IMR-90 (cell line): ENCODE measurements at regions not wholly inside any gene's neighbourhood (a gene's known extent, or its start where the extent isn't known, plus 50 kb on each side); places are given as distances from the start of the nearest gene placed in this dataset.

Experiments
- BHLHE40 ChIP-seq: fragments of 150-350 bp; IDR thresholded peaks from 2 replicates; pipeline ENCODE4 v1.6.1; 2016; ENCODE audit warnings: mild to moderate bottlenecking, low read depth, low read length
- MAFK ChIP-seq: IDR thresholded peaks from 2 replicates; pipeline ENCODE4 v1.6.1; 2012; ENCODE audit warnings: low read depth, low read length, improper control_type of control experiment
- POLR2A ChIP-seq: IDR thresholded peaks from 2 replicates; pipeline ENCODE4 v1.6.1; 2012; ENCODE audit warnings: mild to moderate bottlenecking, low read depth, low read length
- RFX5 ChIP-seq: IDR thresholded peaks from 2 replicates; pipeline ENCODE4 v1.8.0; 2012; ENCODE audit warnings: low read depth, mild to moderate bottlenecking, low read length, moderate library complexity
- SMC3 ChIP-seq: fragments of 150-350 bp; IDR thresholded peaks from 2 replicates; pipeline ENCODE4 v1.6.1; 2016; ENCODE audit warnings: low read depth, mild to moderate bottlenecking, antibody characterized with exemption, low read length, moderate library complexity
- TF ChIP-seq, protein P1 (sequence below): conservative IDR thresholded peaks from 2 replicates; pipeline ENCODE4 v1.5.1; 2012; ENCODE audit warnings: mild to moderate bottlenecking, low read depth, low read length, improper control_type of control experiment
- TF ChIP-seq, protein P2 (sequence below): fragments of 150-350 bp; IDR thresholded peaks from 2 replicates; pipeline ENCODE4 v1.6.1; 2016; ENCODE audit warnings: low read depth, mild to moderate bottlenecking, low read length, moderate library complexity, borderline replicate concordance

DNA sequence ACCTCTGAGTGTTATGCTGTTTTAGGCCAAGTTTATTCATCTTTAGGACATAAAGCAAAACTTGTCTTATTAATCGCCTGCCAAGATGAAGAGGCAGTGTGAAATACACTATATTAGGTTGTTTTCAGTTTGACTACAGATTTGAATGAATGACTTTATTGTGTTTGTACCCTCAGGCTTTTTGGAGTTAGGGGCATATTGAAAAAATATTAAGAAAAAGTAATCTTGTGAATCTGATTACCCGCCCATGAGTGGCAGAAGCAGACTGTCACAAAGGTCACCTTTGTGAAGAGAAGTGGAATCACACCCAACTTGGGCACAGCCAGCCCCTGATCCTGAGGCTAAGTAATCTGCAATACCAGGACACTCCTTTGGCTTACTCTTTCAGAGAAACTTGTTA, 382.5 kb downstream of the NYAP2 start:
- no peak for TF ChIP-seq POLR2A
- TF ChIP-seq, protein P1, sequence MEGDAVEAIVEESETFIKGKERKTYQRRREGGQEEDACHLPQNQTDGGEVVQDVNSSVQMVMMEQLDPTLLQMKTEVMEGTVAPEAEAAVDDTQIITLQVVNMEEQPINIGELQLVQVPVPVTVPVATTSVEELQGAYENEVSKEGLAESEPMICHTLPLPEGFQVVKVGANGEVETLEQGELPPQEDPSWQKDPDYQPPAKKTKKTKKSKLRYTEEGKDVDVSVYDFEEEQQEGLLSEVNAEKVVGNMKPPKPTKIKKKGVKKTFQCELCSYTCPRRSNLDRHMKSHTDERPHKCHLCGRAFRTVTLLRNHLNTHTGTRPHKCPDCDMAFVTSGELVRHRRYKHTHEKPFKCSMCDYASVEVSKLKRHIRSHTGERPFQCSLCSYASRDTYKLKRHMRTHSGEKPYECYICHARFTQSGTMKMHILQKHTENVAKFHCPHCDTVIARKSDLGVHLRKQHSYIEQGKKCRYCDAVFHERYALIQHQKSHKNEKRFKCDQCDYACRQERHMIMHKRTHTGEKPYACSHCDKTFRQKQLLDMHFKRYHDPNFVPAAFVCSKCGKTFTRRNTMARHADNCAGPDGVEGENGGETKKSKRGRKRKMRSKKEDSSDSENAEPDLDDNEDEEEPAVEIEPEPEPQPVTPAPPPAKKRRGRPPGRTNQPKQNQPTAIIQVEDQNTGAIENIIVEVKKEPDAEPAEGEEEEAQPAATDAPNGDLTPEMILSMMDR: no peak
- TF ChIP-seq RFX5: no peak
- no peak for TF ChIP-seq SMC3
- TF ChIP-seq MAFK: no peak
- TF ChIP-seq, protein P2, sequence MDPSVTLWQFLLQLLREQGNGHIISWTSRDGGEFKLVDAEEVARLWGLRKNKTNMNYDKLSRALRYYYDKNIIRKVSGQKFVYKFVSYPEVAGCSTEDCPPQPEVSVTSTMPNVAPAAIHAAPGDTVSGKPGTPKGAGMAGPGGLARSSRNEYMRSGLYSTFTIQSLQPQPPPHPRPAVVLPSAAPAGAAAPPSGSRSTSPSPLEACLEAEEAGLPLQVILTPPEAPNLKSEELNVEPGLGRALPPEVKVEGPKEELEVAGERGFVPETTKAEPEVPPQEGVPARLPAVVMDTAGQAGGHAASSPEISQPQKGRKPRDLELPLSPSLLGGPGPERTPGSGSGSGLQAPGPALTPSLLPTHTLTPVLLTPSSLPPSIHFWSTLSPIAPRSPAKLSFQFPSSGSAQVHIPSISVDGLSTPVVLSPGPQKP: no peak
- no peak for TF ChIP-seq BHLHE40
